ENCODE measurements at regions not wholly inside any gene's neighbourhood (a gene's known extent, or its start where the extent isn't known, plus 50 kb on each side); places are given as distances from the start of the nearest gene placed in this dataset.
"Not testable (repeated sequence)": the region's sequence is repeated elsewhere in the genome, so short reads cannot be mapped to it uniquely, and the experiment has no call there.

DNA sequence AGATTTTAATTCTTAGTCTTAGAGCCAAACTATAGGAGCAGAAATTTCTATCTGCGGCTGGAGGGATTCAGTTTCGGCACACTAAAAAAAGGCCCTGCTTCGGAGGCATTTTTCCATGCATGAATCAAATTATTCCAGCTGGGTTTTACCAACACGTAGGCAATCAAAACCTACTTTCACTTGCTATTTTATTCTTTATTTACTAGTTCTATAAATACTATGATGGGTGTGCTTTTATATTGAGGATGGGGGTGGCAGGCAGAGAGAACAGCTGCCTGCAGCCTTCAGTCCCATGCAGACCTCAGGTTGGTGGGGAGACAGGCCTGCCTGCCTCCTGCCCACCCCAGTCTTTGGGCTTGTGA lies 609.8 kb downstream of the BCOR start:
- H3K4me3 ChIP-seq (ENCODE audit: low read depth, low read length) = no peak overlapping the region
- DNase-seq (ENCODE audit: low read depth, low spot score) = no peak
- TF ChIP-seq, protein P1, sequence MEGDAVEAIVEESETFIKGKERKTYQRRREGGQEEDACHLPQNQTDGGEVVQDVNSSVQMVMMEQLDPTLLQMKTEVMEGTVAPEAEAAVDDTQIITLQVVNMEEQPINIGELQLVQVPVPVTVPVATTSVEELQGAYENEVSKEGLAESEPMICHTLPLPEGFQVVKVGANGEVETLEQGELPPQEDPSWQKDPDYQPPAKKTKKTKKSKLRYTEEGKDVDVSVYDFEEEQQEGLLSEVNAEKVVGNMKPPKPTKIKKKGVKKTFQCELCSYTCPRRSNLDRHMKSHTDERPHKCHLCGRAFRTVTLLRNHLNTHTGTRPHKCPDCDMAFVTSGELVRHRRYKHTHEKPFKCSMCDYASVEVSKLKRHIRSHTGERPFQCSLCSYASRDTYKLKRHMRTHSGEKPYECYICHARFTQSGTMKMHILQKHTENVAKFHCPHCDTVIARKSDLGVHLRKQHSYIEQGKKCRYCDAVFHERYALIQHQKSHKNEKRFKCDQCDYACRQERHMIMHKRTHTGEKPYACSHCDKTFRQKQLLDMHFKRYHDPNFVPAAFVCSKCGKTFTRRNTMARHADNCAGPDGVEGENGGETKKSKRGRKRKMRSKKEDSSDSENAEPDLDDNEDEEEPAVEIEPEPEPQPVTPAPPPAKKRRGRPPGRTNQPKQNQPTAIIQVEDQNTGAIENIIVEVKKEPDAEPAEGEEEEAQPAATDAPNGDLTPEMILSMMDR (IDR thresholded peaks at IDR 0.05; ENCODE audit: low read depth, low read length) = no peak
- in situ Hi-C loops (cut with HindIII; ENCODE audit: low sequenced_read_pairs) = no loop called here

DNA sequence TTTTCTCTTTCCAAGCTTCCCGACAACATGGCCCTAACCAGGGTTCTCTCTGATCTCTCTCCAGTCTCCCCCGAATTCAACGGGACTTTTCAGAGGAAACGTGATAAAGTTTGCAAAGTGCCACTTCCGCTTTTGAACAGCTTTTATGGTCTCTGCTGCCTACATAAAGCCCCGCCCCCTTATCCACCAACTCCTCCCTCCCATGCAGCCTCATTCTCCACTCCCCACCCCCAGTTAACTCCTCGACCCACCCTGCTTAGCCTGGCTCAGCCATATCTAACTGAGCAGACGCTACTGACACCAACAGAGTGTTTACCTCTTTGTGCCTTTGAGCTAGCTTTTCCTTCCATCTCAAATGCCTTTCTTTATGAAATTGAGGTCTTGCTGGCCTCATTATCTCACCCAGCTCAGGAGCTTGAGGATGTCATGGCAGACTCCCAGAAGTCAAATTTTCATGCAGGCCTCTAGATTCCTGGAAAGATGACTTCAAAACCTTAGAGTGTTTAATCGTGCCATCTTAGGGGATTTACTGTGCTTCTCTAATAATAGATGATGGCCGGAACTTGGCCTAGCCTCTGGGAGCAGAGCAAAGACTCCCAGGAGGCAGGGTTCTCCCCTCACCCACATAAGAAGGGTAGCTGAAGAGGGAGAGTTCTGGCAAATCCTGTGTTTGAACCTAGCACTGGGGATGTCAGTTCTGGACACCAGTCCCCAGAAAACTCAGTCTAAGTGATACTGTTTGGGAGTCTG lies 606.0 kb downstream of the BCOR start:
- H3K4me3 ChIP-seq (ENCODE audit: low read depth, low read length) = no peak overlapping the region
- in situ Hi-C loops (cut with HindIII; ENCODE audit: low sequenced_read_pairs) = no loop called here
- no peak for DNase-seq (ENCODE audit: low read depth, low spot score)
- TF ChIP-seq, protein P1 (IDR thresholded peaks at IDR 0.05; ENCODE audit: low read depth, low read length) = no peak

DNA sequence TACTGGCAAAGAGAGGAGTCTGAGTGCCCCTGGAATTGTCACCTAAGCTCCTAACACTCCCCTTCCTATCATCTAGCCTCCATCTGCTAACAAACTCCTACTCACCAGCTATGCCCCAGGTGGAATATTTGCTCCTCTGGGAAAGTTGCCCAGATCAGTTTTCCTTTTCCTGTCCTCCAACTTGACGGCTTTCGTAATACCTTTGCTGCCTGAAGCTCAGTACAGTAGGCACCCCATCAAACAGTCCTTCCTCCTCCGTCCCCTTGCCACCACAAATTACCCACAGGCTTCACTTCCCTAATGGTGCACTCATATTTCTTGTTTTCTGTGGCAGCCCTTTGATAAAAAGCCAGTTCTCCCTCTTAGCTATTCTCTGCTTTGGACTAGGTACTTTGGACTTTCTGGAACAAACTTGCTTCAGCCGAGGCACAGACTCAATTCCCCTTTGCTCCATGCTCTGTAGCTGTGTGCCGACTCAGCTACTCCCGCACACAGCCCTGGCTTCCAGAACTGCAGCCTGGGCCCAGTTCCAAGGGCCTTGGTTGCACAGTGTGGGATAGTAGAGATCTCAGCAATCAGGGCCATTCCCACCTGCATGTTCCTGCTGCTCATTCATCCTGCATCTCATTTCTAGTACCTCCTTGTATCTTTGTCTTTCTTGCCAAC lies 605.1 kb downstream of the BCOR start:
- in situ Hi-C loops (cut with HindIII; ENCODE audit: low sequenced_read_pairs) = no loop called here
- no peak for DNase-seq (ENCODE audit: low read depth, low spot score)
- H3K4me3 ChIP-seq (ENCODE audit: low read depth, low read length) = no peak overlapping the region
- TF ChIP-seq, protein P1 (IDR thresholded peaks at IDR 0.05; ENCODE audit: low read depth, low read length) = no peak

DNA sequence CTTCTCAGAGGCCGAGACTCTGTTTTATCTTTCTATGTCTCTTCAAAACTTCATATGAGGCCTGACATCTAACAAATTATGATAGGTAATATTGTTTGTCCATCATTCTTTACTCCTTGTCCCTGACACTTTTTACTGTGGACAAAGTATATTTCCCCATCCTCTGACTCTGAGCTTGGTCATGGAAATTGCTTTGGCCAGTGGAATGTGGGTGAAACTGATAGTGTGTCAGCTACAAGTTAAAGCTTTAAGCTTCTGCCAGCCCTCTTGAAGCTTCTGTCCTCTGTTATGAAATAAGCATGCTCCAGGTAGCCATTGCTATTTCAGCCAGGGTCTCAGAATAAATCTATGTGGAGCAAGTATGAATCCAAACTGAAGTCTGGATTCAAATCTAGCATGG lies 604.6 kb downstream of the BCOR start:
- TF ChIP-seq, protein P1 (IDR thresholded peaks at IDR 0.05; ENCODE audit: low read depth, low read length) = no peak
- in situ Hi-C loops (cut with HindIII; ENCODE audit: low sequenced_read_pairs) = no loop called here

DNA sequence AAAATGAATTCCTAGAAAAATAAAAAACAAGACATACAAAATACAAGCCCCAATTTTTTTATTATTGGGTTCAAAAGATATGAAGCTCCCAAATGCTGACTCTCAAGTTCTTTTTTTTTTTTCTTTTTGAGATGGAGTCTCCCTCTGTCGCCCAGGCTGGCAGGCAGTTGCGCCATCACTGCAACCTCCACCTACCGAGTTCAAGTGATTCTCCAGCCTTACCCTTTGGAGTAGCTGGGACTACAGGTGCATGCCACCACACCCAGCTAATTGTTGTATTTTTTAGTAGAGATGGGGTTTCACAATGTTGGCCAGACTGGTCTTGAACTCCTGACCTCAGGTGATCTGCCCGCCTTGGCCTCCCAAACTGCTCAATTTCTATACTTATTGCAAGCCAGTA lies 600.6 kb downstream of the BCOR start:
- in situ Hi-C loops (cut with HindIII; ENCODE audit: low sequenced_read_pairs); H3K4me3 ChIP-seq (ENCODE audit: low read depth, low read length); DNase-seq (ENCODE audit: low read depth, low spot score): not testable (repeated sequence)

More for the DNA sequence above, 604.6 kb downstream of the BCOR start:
- no peak overlapping the region for H3K4me3 ChIP-seq (ENCODE audit: low read depth, low read length)
- no peak for DNase-seq (ENCODE audit: low read depth, low spot score)

DNA sequence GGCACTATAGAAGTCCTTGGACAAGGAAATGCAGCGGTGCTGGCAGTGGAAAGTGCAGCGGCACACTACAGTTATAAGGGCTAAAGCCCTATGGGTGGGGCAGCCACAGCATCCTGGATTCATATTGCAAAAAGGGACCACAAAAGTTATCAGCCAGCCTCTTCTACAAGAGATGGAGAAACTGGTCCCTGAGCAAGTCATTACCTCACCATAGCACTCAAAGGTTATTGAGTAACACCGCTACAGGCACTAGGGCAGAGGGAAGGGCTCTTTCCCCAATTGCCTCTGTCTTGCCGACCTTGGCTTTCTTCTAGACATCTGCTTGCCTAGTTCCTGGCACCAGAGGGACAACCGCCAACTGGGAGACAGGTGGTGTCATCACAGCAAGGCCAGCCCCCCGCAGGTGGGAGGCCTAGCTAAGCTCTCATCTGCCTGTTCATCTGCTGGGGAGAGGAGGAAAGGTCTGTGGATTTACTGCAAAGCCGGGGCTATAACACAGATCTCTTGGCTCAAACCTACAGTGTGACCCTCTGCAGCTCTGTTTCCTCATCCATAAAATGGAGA lies 600.0 kb downstream of the BCOR start:
- H3K4me3 ChIP-seq (ENCODE audit: low read depth, low read length) = no peak overlapping the region
- TF ChIP-seq, protein P1 (IDR thresholded peaks at IDR 0.05; ENCODE audit: low read depth, low read length) = no peak
- DNase-seq (ENCODE audit: low read depth, low spot score) = no peak
- in situ Hi-C loops (cut with HindIII; ENCODE audit: low sequenced_read_pairs) = no loop called here

DNA sequence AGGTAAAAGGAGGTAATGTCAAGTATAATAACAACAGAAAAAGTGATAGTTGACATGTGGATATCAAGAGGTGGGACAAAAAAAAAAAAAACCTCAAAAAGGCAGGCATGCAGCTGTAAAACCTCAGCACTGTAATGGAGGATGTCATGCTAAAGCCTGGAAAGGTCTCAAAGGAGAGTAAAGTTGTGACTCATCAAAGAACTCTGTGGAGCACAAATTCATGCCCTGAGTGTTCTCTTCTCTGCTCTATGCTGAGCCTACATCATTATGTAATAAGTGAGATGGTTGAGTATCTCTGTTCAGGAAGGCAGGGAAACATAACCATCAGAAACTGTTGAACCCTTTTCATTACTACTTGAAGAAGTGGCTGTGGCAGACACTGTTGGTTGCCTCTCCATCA lies 597.8 kb downstream of the BCOR start:
- TF ChIP-seq, protein P1 (IDR thresholded peaks at IDR 0.05; ENCODE audit: low read depth, low read length) = no peak
- DNase-seq (ENCODE audit: low read depth, low spot score) = no peak
- H3K4me3 ChIP-seq (ENCODE audit: low read depth, low read length) = no peak overlapping the region
- in situ Hi-C loops (cut with HindIII; ENCODE audit: low sequenced_read_pairs) = no loop called here
